GM12878 (cell line): ENCODE measurements at regions not wholly inside any gene's neighbourhood (a gene's known extent, or its start where the extent isn't known, plus 50 kb on each side); places are given as distances from the start of the nearest gene placed in this dataset.

Source experiments
- ASH2L ChIP-seq: fragments of 300-600, 200-600 bp; sonication (generic); IDR thresholded peaks from 2 replicates; pipeline ENCODE4 v1.6.1; 2017; ENCODE audit warnings: low read depth, mild to moderate bottlenecking, borderline replicate concordance
- CTCF ChIP-seq, 3 experiments: IDR thresholded peaks in 2 of 3; conservative IDR thresholded peaks in 1 of 3; 2 replicates each; pipeline ENCODE4 v1.5.1; 2011; ENCODE audit warnings: low read depth in 3 of 3, low read length in 3 of 3, mild to moderate bottlenecking in 3 of 3, control low read depth in 2 of 3, moderate library complexity in 2 of 3, inconsistent platforms in 1 of 3, mixed read lengths in 1 of 3; ENCODE audit not compliant: control insufficient read depth in 2 of 3, insufficient read depth in 1 of 3; ENCODE audit errors: extremely low read depth in 1 of 3
- IRF3 ChIP-seq: fragments of 450-650 bp; IDR thresholded peaks from 2 replicates; pipeline ENCODE4 v1.6.1; 2014; ENCODE audit warnings: mild to moderate bottlenecking
- MEF2B ChIP-seq: fragments of 450-650 bp; IDR thresholded peaks from 2 replicates; pipeline ENCODE4 v1.6.1; 2018; ENCODE audit warnings: mild to moderate bottlenecking, moderate library complexity; ENCODE audit not compliant: partially characterized antibody, poor library complexity, severe bottlenecking
- PBX3 ChIP-seq: IDR thresholded peaks from 2 replicates; pipeline ENCODE4 v1.6.1; 2011; ENCODE audit warnings: mild to moderate bottlenecking, low read depth, low read length, moderate library complexity; ENCODE audit not compliant: insufficient replicate concordance
- POLR2A ChIP-seq: IDR thresholded peaks from 2 replicates; pipeline ENCODE4 v1.6.1; 2011; ENCODE audit warnings: low read depth, mild to moderate bottlenecking, low read length
- POLR2AphosphoS5 ChIP-seq: IDR thresholded peaks from 2 replicates; pipeline ENCODE4 v1.6.1; 2011; ENCODE audit warnings: mild to moderate bottlenecking, low read length, inconsistent platforms
- TAF1 ChIP-seq: IDR thresholded peaks from 2 replicates; pipeline ENCODE4 v1.6.1; 2011; ENCODE audit warnings: mild to moderate bottlenecking, low read depth, low read length, borderline replicate concordance
- TF ChIP-seq, protein P1 (sequence below): IDR thresholded peaks from 2 replicates; pipeline ENCODE4 v1.6.1; 2012; ENCODE audit warnings: mild to moderate bottlenecking, low read depth, low read length

GRCh38 chr15:69757186-69757585, 304.6 kb downstream of the RPLP1 start:
- no peak for TF ChIP-seq POLR2AphosphoS5
- no peak for TF ChIP-seq PBX3
- TF ChIP-seq ASH2L = no peak
- no peak for TF ChIP-seq TAF1
- no peak for TF ChIP-seq CTCF (IDR thresholded peaks at IDR 0.05 in 2 of 3, conservative IDR thresholded peaks at IDR 0.05 in 1 of 3; ENCODE audit: control insufficient read depth in 2 of 3, extremely low read depth in 1 of 3, insufficient read depth in 1 of 3, low read depth in 3 of 3, low read length in 3 of 3)
- no peak for TF ChIP-seq MEF2B
- TF ChIP-seq POLR2A = no peak
- TF ChIP-seq, protein P1, sequence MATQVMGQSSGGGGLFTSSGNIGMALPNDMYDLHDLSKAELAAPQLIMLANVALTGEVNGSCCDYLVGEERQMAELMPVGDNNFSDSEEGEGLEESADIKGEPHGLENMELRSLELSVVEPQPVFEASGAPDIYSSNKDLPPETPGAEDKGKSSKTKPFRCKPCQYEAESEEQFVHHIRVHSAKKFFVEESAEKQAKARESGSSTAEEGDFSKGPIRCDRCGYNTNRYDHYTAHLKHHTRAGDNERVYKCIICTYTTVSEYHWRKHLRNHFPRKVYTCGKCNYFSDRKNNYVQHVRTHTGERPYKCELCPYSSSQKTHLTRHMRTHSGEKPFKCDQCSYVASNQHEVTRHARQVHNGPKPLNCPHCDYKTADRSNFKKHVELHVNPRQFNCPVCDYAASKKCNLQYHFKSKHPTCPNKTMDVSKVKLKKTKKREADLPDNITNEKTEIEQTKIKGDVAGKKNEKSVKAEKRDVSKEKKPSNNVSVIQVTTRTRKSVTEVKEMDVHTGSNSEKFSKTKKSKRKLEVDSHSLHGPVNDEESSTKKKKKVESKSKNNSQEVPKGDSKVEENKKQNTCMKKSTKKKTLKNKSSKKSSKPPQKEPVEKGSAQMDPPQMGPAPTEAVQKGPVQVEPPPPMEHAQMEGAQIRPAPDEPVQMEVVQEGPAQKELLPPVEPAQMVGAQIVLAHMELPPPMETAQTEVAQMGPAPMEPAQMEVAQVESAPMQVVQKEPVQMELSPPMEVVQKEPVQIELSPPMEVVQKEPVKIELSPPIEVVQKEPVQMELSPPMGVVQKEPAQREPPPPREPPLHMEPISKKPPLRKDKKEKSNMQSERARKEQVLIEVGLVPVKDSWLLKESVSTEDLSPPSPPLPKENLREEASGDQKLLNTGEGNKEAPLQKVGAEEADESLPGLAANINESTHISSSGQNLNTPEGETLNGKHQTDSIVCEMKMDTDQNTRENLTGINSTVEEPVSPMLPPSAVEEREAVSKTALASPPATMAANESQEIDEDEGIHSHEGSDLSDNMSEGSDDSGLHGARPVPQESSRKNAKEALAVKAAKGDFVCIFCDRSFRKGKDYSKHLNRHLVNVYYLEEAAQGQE = no peak
- TF ChIP-seq IRF3 = no peak
